Activated T-cell treated with anti-CD3 and anti-CD28 coated beads for 48 hours (primary cell): ENCODE measurements at regions not wholly inside any gene's neighbourhood (a gene's known extent, or its start where the extent isn't known, plus 50 kb on each side); places are given as distances from the start of the nearest gene placed in this dataset.

ENCODE experiments used
- DNase-seq: peaks from one replicate; pipeline ENCODE4 v3.0.0-alpha.2; 2020; ENCODE audit warnings: low read depth

- no peak for DNase-seq
Measured at GRCh38 chr18:59758106-59758505, 60.9 kb upstream of the CCBE1 start.

- no peak for DNase-seq
Measured at GRCh38 chr18:59752666-59753065, 55.4 kb upstream of the CCBE1 start.

GRCh38 chr18:59751186-59751585 is 54.0 kb upstream of the CCBE1 start:
- DNase-seq = no peak

DNA sequence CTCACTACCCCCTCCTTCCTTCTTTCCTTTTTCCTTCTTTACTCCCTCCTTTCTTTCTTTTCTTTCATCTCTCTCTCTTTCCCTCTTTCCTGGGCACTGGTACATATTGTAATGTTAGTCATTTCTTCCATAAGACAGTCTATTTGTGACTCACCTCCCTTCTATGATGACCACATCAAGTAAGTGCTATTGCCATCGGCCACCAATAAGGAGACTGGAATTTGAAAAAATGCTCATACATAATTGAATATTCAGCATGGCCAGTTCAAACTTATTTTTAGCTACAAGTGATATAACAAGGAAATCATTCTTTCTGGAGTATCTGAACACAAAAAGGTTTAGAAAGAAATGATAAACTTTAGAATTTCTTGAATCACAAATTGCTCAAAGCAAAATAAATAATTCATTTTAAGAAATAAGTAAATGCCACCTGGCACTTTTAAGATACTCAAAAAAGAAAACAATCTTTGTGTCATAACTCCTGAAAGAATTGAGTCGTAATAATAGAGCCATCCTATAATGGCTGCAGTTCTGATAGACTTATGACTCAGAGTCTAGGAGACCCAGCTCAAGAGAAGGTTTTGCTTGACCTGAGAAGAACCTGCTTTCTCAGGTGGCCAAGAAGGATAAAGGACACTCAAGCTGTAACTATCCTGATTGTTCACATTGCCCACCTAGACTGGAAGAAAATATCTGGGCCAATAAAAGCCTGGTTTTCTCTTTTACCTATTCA is 51.6 kb upstream of the CCBE1 start:
- DNase-seq = no peak
